GM23248 (cell line): ENCODE measurements at regions not wholly inside any gene's neighbourhood (a gene's known extent, or its start where the extent isn't known, plus 50 kb on each side); places are given as distances from the start of the nearest gene placed in this dataset.

Experiments
- EZH2 ChIP-seq: fragments of 200-600 bp; sonication (generic); IDR thresholded peaks from 2 replicates; pipeline ENCODE4 v1.6.1; 2018; ENCODE audit warnings: antibody characterized with exemption, mild to moderate bottlenecking; ENCODE audit not compliant: insufficient read depth, poor library complexity, severe bottlenecking
- EZH2phosphoT487 ChIP-seq: fragments of 200-600 bp; sonication (generic); IDR thresholded peaks from 2 replicates; pipeline ENCODE4 v1.6.1; 2018; ENCODE audit warnings: antibody characterized with exemption, moderate library complexity, mild to moderate bottlenecking, low read depth; ENCODE audit not compliant: insufficient read depth

DNA sequence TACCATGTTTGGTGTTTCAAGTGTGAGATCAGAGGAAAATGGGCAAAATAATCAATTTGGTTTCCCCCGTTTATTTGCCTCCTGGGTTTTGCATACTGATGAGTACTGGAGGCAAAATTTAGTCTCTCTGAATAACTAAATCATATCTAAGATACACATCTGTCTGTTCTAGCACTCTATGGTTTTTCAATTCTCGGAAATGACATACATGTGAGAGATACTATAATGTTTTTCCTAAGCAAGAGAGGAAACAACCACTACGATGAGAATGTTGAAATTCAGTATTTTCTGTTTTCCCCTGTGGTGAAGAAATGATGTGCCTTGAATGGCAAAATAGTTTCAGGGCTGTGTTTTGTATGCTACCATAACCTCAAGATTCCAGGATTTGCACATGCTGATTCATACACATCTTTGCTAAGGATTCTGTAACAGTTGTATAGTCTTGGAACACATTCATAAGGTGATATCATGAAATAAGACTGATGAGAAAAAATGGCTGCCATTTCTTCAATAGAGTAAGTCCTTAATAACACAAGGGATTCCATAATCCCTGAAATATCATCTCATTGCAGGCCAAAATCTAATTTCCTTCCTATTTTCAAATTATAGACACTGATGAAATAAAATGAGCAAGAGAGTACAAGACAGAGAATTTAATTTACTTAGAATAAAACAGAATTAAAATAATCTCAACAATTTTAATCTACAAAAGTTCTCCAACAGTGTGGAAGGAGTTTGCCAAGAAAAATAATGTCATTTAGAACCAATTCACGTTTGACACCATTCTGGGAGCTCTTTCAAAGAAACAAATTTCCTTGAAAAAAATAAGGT is 316.6 kb downstream of the FIGN start:
- TF ChIP-seq EZH2 (no peak), EZH2phosphoT487 (no peak)
